ENCODE measurements at regions not wholly inside any gene's neighbourhood (a gene's known extent, or its start where the extent isn't known, plus 50 kb on each side); places are given as distances from the start of the nearest gene placed in this dataset.
A peak's percentile ranks its signal among the peaks of the same experiment; 100 is the strongest.

DNA sequence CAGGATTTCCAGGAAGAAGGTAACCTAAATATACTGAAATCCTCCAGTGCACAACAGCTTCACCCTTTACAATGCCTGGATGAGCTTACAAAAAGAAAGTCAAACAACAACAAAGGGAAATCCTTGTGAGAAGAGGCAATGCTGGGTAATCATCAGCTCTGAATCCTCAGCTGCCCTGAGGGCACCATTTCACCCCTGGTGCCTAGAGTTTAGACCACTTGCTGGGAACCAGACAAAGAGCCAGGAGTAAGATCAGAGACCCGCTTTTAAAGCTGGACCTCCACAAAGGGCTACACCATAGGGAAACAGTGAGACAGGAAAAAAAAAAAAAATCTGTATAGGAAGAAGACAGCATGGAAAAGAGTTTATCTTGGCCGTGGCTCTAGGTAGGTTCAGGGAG lies 97.0 kb downstream of the FOXI3 start:
- no peaks in the 10 kb centered on the region for H3K36me3 ChIP-seq (ENCODE audit: insufficient read depth, low read length)
- H3K27me3 ChIP-seq (ENCODE audit: insufficient read depth, low read length), result peaks cover 3% of the 10 kb centered on the region
- Mint-ChIP-seq H3K27ac (ENCODE audit: unreplicated experiment) (no peak overlapping the region), H3K36me3 (ENCODE audit: low read depth, unreplicated experiment) (no peaks in the 10 kb centered on the region), H3K4me3 (ENCODE audit: unreplicated experiment) (no peak overlapping the region), H3K27me3 (ENCODE audit: low read depth, unreplicated experiment) (peaks cover 9% of the 10 kb centered on the region), H3K9me3 (ENCODE audit: unreplicated experiment) (no peaks in the 10 kb centered on the region), H3K4me1 (ENCODE audit: low read depth, unreplicated experiment) (no peaks in the 10 kb centered on the region)
- FAIRE-seq (no peak), DNase-seq (ENCODE audit: low read depth) (no peak)
- H3K4me1 ChIP-seq (ENCODE audit: insufficient read depth, low read length), result no peaks in the 10 kb centered on the region
- no peak overlapping the region for H3K27ac ChIP-seq (ENCODE audit: low read depth, low read length)
- H3K4me3 ChIP-seq (ENCODE audit: insufficient read depth, low read depth, low read length), result no peak overlapping the region
- no peak for TF ChIP-seq EZH2 (IDR thresholded peaks at IDR 0.05; ENCODE audit: insufficient read depth, low read length)
- TF ChIP-seq, protein P1, sequence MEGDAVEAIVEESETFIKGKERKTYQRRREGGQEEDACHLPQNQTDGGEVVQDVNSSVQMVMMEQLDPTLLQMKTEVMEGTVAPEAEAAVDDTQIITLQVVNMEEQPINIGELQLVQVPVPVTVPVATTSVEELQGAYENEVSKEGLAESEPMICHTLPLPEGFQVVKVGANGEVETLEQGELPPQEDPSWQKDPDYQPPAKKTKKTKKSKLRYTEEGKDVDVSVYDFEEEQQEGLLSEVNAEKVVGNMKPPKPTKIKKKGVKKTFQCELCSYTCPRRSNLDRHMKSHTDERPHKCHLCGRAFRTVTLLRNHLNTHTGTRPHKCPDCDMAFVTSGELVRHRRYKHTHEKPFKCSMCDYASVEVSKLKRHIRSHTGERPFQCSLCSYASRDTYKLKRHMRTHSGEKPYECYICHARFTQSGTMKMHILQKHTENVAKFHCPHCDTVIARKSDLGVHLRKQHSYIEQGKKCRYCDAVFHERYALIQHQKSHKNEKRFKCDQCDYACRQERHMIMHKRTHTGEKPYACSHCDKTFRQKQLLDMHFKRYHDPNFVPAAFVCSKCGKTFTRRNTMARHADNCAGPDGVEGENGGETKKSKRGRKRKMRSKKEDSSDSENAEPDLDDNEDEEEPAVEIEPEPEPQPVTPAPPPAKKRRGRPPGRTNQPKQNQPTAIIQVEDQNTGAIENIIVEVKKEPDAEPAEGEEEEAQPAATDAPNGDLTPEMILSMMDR (IDR thresholded peaks at IDR 0.05; ENCODE audit: insufficient read depth, low read depth, low read length), result no peak
- no peaks in the 10 kb centered on the region for H3K79me2 ChIP-seq (ENCODE audit: insufficient read depth, low read length)
- H3K9ac ChIP-seq (ENCODE audit: low read length), result no peak overlapping the region
- H3K4me2 ChIP-seq (ENCODE audit: low read length), result no peak overlapping the region
- H4K20me1 ChIP-seq (ENCODE audit: insufficient read depth, low read length), result no peaks in the 10 kb centered on the region
- H2AFZ ChIP-seq (ENCODE audit: low read depth, low read length), result no peak overlapping the region
- H3K9me3 ChIP-seq (ENCODE audit: insufficient read depth, low read depth, low read length), result no peaks in the 10 kb centered on the region

DNA sequence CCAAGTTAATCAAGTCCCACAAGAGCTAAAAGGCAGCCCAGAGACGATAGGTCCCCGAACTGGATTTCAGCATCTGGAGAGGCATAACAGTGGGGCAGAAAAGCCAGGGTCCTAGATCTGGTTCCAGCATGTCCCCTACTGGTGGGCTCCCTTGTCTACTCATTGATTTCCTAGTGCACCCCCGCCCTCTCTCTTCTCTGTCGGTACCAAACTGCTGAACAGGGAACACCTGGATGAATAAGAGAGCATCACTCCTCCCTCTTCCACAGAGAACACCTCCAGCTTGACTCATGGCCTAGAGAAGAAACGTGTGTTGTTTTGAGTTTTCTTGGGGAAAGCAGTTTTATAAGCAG lies 101.3 kb downstream of the FOXI3 start:
- no peak overlapping the region for H3K27ac ChIP-seq (ENCODE audit: low read depth, low read length)
- H3K36me3 Mint-ChIP-seq (ENCODE audit: low read depth, unreplicated experiment), result no peaks in the 10 kb centered on the region
- TF ChIP-seq EZH2 (IDR thresholded peaks at IDR 0.05; ENCODE audit: insufficient read depth, low read length), result no peak
- TF ChIP-seq, protein P1 (IDR thresholded peaks at IDR 0.05; ENCODE audit: insufficient read depth, low read depth, low read length), result no peak
- H3K27me3 ChIP-seq (ENCODE audit: insufficient read depth, low read length), result peaks cover 3% of the 10 kb centered on the region
- no peaks in the 10 kb centered on the region for H3K36me3 ChIP-seq (ENCODE audit: insufficient read depth, low read length)
- no peak overlapping the region for H3K4me2 ChIP-seq (ENCODE audit: low read length)
- H3K4me1 Mint-ChIP-seq (ENCODE audit: low read depth, unreplicated experiment), result no peaks in the 10 kb centered on the region
- no peak overlapping the region for H3K9ac ChIP-seq (ENCODE audit: low read length)
- no peaks in the 10 kb centered on the region for H3K4me1 ChIP-seq (ENCODE audit: insufficient read depth, low read length)
- H3K4me3 ChIP-seq (ENCODE audit: insufficient read depth, low read depth, low read length), result no peak overlapping the region
- no peaks in the 10 kb centered on the region for H4K20me1 ChIP-seq (ENCODE audit: insufficient read depth, low read length)
- H3K79me2 ChIP-seq (ENCODE audit: insufficient read depth, low read length), result no peaks in the 10 kb centered on the region
- no peaks in the 10 kb centered on the region for H3K9me3 Mint-ChIP-seq (ENCODE audit: unreplicated experiment)
- peaks cover 30% of the 10 kb centered on the region for H3K27me3 Mint-ChIP-seq (ENCODE audit: low read depth, unreplicated experiment)
- no peak overlapping the region for H3K27ac Mint-ChIP-seq (ENCODE audit: unreplicated experiment)
- peak overlapping the region; percentile 77 for H3K4me3 Mint-ChIP-seq (ENCODE audit: unreplicated experiment)
- FAIRE-seq (no peak), DNase-seq (ENCODE audit: low read depth) (no peak)
- no peak overlapping the region for H2AFZ ChIP-seq (ENCODE audit: low read depth, low read length)
- no peaks in the 10 kb centered on the region for H3K9me3 ChIP-seq (ENCODE audit: insufficient read depth, low read depth, low read length)

DNA sequence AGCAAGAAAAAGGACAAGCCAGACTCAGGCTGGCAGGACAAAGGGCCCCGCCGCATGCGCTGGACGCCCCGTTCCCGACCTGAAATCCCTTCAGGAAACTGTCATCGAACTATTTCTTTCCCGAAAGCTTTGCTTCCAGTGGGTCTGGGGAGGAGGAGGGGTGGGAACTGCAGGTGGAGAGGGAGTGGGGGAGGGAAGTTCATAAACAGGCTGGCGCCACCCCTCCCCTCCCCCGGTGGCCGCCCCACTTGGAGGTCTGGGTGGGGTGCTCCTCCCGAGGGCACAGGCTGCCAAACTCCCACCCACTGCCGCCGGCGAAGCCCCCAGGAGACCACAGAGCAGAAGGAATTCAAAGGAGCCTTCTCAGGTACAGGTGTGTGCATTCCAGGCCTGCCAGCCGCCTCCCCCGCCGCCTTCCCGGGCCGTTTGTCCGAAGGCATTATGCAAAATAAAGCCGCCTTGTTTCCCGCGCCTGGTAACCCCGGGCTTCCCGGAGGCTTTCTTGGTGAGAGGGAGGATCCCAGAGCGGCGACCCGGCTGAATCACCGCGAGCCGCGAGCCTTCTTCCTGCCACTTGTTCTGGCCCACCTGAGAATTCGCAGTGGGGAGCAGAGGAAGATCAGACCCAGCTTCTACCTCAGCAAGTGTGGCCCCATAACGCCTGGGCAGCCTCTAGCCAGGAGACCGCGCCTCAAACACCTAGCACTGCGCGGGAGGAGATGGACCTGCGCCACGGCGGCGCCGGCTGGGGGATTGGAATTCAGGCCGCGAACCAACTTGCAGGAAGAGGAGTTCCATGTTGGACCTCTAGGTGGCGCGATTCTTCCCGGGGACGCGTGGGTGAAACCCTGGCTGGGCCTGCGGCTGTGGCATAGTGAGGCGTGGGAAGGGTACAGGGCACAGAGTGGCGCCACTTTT lies 101.9 kb downstream of the FOXI3 start:
- no peaks in the 10 kb centered on the region for H3K9me3 Mint-ChIP-seq (ENCODE audit: unreplicated experiment)
- no peaks in the 10 kb centered on the region for H3K4me1 Mint-ChIP-seq (ENCODE audit: low read depth, unreplicated experiment)
- H3K36me3 ChIP-seq (ENCODE audit: insufficient read depth, low read length), result no peaks in the 10 kb centered on the region
- H3K9me3 ChIP-seq (ENCODE audit: insufficient read depth, low read depth, low read length), result no peaks in the 10 kb centered on the region
- H3K4me3 Mint-ChIP-seq (ENCODE audit: unreplicated experiment), result peak overlapping the region; percentile 77
- no peaks in the 10 kb centered on the region for H4K20me1 ChIP-seq (ENCODE audit: insufficient read depth, low read length)
- no peaks in the 10 kb centered on the region for H3K36me3 Mint-ChIP-seq (ENCODE audit: low read depth, unreplicated experiment)
- TF ChIP-seq, protein P1 (IDR thresholded peaks at IDR 0.05; ENCODE audit: insufficient read depth, low read depth, low read length), result peak; percentile 22
- no peak for TF ChIP-seq EZH2 (IDR thresholded peaks at IDR 0.05; ENCODE audit: insufficient read depth, low read length)
- no peaks in the 10 kb centered on the region for H3K4me1 ChIP-seq (ENCODE audit: insufficient read depth, low read length)
- no peak overlapping the region for H3K9ac ChIP-seq (ENCODE audit: low read length)
- H3K27ac Mint-ChIP-seq (ENCODE audit: unreplicated experiment), result no peak overlapping the region
- peak overlapping the region; percentile 63 for H3K4me2 ChIP-seq (ENCODE audit: low read length)
- FAIRE-seq (no peak), DNase-seq (ENCODE audit: low read depth) (no peak)
- H3K27me3 ChIP-seq (ENCODE audit: insufficient read depth, low read length), result peaks cover 3% of the 10 kb centered on the region
- H2AFZ ChIP-seq (ENCODE audit: low read depth, low read length), result peak overlapping the region; percentile 60
- peaks cover 33% of the 10 kb centered on the region for H3K27me3 Mint-ChIP-seq (ENCODE audit: low read depth, unreplicated experiment)
- H3K79me2 ChIP-seq (ENCODE audit: insufficient read depth, low read length), result no peaks in the 10 kb centered on the region
- H3K4me3 ChIP-seq (ENCODE audit: insufficient read depth, low read depth, low read length), result no peak overlapping the region
- H3K27ac ChIP-seq (ENCODE audit: low read depth, low read length), result no peak overlapping the region
